ENCODE measurements at regions not wholly inside any gene's neighbourhood (a gene's known extent, or its start where the extent isn't known, plus 50 kb on each side); places are given as distances from the start of the nearest gene placed in this dataset.

GRCh38 chr10:3968727-3969126, 183.7 kb upstream of the KLF6 start:
- TF ChIP-seq CTCF (IDR thresholded peaks at IDR 0.05; ENCODE audit: low read depth, low read length), result no peak
- no peak for DNase-seq (ENCODE audit: extremely low read depth, low read depth)

GRCh38 chr10:3964516-3964915, 179.5 kb upstream of the KLF6 start:
- no peak for TF ChIP-seq CTCF (IDR thresholded peaks at IDR 0.05; ENCODE audit: low read depth, low read length)

GRCh38 chr10:3963191-3963673, 178.2 kb upstream of the KLF6 start:
- no peak for DNase-seq (ENCODE audit: extremely low read depth, low read depth)
- TF ChIP-seq CTCF (IDR thresholded peaks at IDR 0.05; ENCODE audit: low read depth, low read length), result no peak

More at GRCh38 chr10:3964516-3964915, 179.5 kb upstream of the KLF6 start:
- DNase-seq (ENCODE audit: extremely low read depth, low read depth), result no peak

GRCh38 chr10:3961082-3961481, 176.1 kb upstream of the KLF6 start:
- no peak for TF ChIP-seq CTCF (IDR thresholded peaks at IDR 0.05; ENCODE audit: low read depth, low read length)
- DNase-seq (ENCODE audit: extremely low read depth, low read depth), result no peak

- TF ChIP-seq CTCF (IDR thresholded peaks at IDR 0.05; ENCODE audit: low read depth, low read length), result no peak
- no peak for DNase-seq (ENCODE audit: extremely low read depth, low read depth)
These were observed 175.5 kb upstream of the KLF6 start for GRCh38 chr10:3960496-3960895.

- DNase-seq (ENCODE audit: extremely low read depth, low read depth), result no peak
- no peak for TF ChIP-seq CTCF (IDR thresholded peaks at IDR 0.05; ENCODE audit: low read depth, low read length)
These were observed 174.6 kb upstream of the KLF6 start for GRCh38 chr10:3959370-3960325.

- no peak for TF ChIP-seq CTCF (IDR thresholded peaks at IDR 0.05; ENCODE audit: low read depth, low read length)
- no peak for DNase-seq (ENCODE audit: extremely low read depth, low read depth)
These were observed 173.5 kb upstream of the KLF6 start for GRCh38 chr10:3958472-3958996.

All from AG09319 (cell line).